ENCODE measurements at regions not wholly inside any gene's neighbourhood (a gene's known extent, or its start where the extent isn't known, plus 50 kb on each side); places are given as distances from the start of the nearest gene placed in this dataset.

DNA sequence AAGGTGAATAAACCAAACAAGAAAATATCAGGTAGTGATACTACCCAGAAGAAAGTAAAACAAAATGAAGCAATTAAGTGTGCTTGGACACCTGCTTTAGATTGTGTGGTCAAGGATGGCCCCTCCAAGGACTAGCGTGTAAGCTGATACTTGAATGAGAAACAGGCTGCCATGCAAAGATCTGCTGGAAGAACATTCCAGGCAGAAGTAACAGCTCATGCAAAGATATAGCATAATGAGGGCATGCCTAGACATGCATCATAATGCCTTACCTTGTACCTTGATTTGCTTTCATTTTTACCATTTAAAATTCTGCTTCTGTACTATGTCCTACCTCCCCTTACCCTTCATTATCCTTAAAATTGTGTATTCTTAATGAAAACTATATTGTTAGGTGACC lies 74.8 kb upstream of the HDAC9 start:
- DNase-seq, result no peak

DNA sequence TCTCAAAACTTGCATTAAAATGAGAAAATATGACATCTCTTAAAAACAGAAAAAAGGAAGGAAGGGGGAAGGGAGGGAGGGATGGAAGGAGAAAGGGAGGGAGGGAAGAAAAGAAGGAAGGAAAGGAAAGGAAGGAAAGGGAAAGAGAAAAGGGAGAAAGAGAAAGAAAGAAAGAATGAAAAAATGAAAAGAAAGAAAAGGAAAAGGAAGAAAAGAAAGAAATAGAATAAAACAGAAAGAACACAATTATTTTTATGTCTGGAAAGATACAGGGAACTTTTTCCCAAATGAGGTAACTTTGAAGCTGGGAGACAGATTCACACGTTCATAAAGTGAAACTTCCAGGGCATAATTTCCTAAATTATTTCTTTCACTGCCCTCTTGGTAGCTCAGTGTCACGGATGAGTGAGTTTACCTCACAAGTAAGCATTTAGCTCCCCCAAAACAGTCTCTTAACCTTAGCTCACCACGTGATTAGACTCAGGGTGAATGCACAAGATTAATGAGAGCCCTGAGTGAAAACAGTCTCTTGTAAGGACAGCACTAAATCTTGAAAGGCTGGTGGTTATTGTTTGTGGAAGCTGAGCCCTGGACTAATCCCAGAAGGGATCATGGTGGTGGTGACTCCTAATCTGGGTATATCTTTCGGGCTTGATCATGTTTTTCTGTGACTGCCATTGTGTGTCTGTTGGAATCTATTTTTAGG lies 74.1 kb upstream of the HDAC9 start:
- DNase-seq, result no peak

DNA sequence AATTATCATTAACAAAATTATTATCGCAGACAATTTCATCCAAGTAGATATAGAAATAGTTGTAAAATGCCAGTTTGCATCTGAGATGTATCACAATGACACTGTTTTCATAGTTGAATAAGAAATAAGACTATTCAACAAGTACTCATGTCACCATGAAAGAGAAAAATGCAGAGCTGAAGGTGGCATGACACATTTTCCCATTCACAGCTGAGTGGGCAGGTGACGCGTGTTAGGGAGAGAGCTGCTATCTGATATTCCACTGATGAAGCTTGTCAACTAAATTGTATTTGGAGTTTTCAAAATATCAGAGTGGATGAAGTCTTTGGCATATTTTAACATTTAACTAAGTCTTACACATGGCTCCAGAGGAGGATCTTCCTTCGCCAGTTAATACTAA lies 70.3 kb upstream of the HDAC9 start:
- no peak for DNase-seq

DNA sequence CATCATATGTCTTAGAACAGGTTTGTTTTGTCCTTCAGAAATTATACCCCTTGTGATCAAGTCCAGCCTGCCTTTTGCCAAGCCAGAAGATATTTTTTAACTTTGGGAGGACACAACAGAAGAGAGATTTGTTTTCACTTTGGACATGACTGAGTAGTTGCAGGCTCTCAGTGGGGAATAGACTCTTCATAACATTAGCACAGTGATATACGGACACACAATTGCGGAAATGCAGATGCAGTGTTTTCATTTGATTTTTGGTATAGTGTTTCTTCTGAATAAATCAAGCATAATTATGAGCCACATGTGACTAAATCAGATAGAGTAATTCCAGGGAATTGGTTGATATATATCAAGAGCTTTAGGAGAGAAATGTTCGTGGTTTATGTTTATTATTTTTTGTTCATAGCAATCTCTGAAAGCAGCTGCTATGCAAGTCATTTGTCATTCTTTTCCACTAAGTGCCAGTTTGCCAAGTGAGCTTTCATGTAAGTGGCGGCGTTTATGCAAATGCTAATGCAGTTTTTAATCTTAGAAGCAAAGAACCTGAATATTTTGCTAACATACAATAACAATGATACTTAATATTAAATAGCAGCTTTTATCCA lies 69.6 kb upstream of the HDAC9 start:
- no peak for DNase-seq

DNA sequence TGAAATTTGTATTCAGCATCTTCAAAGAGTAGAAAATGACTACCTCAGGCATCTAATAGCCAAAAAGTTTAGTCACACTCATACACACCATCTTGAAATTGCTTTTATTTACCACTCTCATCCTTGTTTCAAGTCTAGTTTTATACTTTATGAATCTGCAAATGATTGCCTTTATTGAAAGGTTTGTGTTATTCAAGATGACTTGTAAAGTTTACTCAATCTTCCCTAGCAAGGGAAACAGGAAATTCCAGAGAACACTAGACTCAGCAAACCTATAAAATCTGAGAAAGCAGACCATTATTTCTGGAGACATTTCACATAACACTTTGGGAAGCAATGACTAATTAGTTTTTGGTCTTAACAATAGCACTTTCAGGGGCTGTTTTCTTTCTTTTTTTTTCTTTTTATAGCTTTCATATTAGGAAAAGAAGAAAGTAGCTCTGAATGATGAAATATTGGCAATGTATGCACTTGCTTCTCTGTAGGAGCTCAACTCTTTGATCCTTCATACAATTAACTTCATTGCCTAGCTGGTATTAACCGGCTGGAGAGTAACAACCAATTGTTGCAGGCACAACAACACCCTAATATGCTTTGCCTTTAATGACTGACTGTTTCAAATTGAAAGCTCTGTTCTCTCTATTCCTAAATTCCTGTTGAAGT lies 68.9 kb upstream of the HDAC9 start:
- DNase-seq, result no peak

DNA sequence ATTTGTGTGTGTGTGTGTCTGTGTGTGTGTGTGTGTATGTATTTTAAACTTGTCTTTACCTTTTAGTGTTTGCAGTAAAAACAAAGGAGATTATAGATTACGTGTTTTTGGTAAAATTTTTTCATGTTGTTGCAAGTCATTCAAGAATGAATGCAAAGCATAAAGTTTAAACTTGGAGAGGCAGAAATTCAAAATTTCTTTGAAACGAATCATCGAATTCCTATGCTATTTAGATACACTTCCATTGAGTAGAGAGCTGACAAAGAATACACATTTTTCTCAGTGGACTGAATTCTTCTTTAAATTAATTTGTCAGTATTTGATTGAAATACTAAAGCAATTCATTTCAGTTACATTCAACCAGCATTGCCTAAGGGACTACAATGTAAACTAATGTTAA lies 66.0 kb upstream of the HDAC9 start:
- DNase-seq, result no peak

DNA sequence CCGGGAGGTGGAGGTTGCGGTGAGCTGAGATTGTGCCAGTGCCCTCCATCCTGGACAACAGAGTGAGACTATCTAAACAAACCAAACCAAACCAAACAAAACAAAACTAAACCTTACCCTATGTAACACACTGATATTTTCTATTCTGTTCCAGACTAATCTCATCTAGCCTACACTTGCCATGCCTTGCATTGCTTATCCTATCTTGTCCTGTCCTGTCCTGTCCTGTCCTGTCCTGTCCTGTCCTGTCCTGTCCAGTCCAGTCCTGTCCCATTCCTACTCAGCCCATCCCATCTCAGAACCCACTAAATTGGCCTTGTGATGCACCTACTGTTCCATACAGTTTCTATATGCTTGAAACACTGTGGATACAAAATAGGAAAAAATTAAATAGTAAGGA lies 64.7 kb upstream of the HDAC9 start:
- DNase-seq, result no peak

DNA sequence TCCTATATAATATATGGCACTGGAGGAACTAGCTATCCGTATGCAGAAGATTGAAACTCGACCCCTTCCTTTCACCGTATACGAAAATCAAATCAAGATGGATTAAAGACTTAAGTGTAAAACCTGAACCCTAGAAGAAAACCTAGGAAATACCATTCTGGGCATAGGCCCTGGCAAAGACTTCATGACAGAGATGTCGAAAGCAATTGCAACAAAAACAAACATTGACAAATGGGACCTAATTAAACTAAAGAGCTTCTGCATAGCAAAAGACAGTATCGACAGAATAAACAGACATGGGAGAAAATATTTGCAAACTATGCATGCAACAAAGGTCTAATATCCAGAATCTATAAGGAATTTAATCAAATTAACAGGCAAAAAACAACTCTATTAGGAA lies 61.4 kb upstream of the HDAC9 start:
- DNase-seq, result no peak

DNA sequence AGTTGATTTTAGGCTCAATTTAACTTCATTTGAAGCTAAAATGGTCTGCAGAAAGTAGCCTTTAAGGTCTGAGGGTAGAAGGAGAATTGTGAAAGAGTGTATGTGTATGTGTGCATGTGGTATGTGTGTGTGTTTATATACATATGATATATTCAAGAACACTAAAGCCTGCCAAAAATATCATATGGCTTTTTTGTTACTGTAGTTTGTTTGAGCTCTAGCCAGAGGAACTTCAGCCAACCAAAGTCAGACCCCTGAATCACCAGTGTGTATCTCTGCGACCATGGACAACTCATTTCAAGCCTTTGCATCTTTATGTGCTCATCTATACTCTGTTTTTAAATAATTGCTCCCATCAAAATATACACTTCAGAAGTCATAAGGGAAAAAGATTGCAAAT lies 58.4 kb upstream of the HDAC9 start:
- no peak for DNase-seq

DNA sequence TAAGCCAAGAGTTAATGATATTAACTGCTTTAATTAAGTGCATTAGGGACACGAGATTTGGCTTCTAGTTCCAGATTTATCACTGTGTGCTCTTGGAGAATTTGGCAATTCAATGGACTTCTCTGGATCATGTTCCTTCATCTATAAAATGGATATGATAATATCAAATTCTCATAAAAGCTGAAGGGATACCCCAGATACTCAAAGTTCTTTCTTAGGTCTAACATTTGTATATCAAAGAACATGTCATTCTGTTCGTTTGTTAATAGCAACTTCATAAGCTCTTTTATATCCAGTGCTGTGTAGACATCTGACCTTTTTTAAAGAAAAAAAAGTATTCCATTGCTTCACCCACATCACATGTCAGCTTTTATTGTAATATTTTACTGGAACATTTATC lies 54.6 kb upstream of the HDAC9 start:
- no peak for DNase-seq

DNA sequence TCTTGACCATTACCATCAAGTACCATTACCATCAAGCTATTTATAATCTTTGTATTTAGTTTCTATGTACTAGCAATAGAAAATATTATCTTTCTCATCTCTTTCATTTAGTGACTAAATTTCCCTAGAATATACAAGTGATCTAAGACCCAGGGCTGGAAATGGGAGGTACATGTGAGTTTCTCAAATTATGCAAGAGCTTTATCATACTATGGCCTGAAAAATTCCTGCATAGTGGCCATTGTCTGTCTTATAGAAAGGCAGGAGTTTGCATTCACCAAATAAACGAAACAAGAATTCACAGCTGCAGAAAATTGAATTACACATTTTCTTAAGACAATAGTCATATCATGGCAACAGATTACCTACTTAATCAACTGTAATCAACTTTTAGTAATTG lies 50.7 kb upstream of the HDAC9 start:
- DNase-seq, result no peak

DNA sequence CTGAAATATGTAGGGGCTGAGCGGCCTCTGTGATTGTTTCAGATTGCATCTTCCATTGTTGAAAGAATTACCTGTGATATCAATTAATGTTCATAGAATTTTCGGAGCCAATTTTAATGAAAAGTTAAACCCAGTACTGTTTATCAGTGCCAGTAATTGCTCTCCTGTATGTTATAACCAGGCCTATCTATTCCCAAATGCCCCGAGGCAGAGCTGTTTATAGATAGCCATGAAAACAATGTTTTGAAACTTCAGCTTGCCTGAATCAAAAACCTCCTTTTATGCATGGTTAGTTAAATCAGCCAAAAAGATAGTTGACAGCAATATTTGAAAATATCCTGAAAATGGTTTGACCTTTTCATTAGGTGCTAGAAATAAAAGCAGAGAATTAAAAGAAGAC lies 50.1 kb upstream of the HDAC9 start:
- DNase-seq, result no peak

Data from NCI-H345 (cell line).